Fibroblast of the aortic adventitia (primary cell): ENCODE measurements at regions not wholly inside any gene's neighbourhood (a gene's known extent, or its start where the extent isn't known, plus 50 kb on each side); places are given as distances from the start of the nearest gene placed in this dataset.

Experiments used
- DNase-seq: peaks from one replicate; pipeline ENCODE4 v3.0.0-alpha.2; 2010; ENCODE audit warnings: low read depth
- H3K4me3 ChIP-seq: 2 replicates; pipeline ENCODE4 v1.5.1; 2011; ENCODE audit warnings: low read depth, mild to moderate bottlenecking, control low read depth, low read length, moderate library complexity
- TF ChIP-seq, protein P1 (sequence below): IDR thresholded peaks from 2 replicates; pipeline ENCODE4 v1.5.1; 2011; ENCODE audit warnings: mild to moderate bottlenecking, low read length, control low read depth, inconsistent platforms; ENCODE audit not compliant: insufficient read depth

DNA sequence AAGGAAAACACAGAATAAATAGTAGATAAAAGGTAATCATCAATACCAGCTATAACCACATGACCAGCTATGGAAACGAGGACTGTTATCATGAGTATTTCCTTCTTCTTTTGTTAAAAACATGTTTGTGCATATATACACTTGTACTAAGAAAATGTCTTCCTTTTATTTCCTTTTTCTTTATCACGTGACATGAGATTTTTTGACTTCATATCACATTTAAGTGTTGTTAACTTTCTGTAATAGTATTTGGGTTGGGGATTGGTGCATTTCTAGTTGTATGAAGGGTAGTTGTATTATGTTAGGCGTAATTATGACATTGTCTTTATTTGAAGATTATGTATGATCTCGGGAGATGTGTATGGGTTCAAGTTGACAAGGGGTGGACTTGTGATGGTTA lies 278.5 kb upstream of the ZNF385D start:
- TF ChIP-seq, protein P1, sequence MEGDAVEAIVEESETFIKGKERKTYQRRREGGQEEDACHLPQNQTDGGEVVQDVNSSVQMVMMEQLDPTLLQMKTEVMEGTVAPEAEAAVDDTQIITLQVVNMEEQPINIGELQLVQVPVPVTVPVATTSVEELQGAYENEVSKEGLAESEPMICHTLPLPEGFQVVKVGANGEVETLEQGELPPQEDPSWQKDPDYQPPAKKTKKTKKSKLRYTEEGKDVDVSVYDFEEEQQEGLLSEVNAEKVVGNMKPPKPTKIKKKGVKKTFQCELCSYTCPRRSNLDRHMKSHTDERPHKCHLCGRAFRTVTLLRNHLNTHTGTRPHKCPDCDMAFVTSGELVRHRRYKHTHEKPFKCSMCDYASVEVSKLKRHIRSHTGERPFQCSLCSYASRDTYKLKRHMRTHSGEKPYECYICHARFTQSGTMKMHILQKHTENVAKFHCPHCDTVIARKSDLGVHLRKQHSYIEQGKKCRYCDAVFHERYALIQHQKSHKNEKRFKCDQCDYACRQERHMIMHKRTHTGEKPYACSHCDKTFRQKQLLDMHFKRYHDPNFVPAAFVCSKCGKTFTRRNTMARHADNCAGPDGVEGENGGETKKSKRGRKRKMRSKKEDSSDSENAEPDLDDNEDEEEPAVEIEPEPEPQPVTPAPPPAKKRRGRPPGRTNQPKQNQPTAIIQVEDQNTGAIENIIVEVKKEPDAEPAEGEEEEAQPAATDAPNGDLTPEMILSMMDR = no peak
- H3K4me3 ChIP-seq = no peak overlapping the region
- no peak for DNase-seq

DNA sequence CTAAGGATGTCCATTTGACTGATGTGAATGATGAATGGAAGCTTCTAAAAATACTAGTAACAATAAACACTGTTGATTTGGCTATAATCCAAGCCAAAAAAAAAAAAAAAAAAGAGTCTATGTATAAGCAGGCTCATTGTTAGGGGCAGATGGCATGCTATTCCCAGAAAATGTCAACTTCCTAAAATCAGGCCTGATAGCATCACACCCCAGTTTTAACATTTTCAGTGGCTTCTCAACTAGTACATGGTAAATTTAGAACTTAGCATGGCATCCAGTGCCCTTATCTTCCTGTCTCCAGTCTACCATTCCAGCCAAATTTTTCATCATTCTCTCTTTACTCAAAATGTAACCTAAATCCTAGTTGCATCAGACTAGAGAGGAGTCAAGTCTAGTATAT lies 288.2 kb upstream of the ZNF385D start:
- no peak overlapping the region for H3K4me3 ChIP-seq
- no peak for DNase-seq
- TF ChIP-seq, protein P1 = no peak

DNA sequence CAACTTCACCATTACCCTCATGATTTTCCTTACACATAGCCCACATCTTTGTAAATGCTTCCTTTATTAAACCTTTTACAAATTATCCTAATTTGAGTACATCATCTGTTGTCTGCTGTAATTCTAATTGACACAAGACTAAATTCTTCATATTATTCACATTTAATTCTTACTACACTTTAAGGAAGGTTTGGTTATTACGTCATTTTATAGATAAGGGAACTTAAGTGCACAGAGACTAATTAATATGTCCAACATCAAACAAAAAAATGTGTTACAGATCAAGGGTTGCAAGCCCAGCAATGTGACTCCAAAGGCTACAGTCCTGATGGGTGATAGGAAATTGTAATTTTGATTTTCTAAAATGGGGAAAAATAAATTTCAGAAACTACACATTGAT lies 289.1 kb upstream of the ZNF385D start:
- TF ChIP-seq, protein P1 = no peak
- DNase-seq = no peak
- no peak overlapping the region for H3K4me3 ChIP-seq

DNA sequence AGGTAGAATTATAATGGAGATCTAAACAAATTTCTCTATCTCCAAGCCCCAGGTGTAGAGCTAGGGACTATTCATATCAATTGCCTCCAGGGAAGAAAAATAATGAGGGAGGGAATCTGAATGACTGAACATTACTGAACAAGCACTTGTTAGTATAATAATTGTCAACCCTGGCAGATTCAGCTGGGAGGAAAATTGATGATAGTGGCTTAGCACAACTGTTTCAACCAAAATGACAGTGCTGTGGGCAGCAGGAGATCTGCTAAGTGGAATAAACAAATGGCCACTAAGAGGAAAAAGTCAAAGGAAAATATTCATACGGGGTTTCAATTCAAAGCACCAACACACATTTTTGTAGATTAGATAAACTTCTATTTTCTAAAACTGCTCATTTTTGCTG lies 294.9 kb upstream of the ZNF385D start:
- DNase-seq = no peak
- H3K4me3 ChIP-seq = no peak overlapping the region
- TF ChIP-seq, protein P1 = no peak

DNA sequence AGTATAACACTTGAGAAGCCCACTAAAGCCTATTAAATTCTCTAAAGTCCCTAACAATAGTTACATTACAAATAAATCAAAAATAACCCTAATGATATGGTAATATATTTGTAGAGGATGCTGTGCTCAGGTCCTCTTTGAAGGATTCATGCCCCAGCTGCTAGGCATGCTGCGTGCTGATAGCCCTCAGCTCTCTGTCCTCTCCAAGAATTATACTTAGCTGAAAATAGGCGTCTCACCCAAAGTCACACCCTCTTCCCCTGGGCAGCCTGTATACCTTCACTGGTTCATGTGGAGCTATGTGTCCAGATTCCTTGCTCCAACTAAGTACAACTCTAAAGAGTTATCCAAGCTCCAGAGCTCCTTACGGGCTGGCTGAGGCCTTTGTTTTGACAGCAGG lies 312.5 kb upstream of the ZNF385D start:
- no peak for DNase-seq
- no peak overlapping the region for H3K4me3 ChIP-seq
- TF ChIP-seq, protein P1 = no peak

DNA sequence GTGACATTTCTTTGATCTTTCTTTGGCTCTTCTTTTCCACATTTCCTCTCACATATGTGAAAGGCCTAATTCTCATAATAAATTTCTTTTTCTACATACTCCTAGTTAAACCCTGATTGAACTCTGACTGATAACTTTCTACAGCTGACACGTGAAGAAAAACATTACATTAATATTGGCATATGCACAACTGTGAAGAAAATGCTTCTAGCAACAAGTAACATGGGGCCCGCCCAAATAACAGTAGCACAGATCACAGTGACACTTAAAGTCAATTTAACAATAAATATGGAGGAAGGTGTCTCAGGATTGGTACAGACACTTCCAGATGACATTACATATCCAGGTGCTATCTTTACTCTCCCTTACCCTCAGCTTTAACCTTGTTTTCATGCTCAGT lies 317.6 kb upstream of the ZNF385D start:
- DNase-seq = no peak
- TF ChIP-seq, protein P1 = no peak

DNA sequence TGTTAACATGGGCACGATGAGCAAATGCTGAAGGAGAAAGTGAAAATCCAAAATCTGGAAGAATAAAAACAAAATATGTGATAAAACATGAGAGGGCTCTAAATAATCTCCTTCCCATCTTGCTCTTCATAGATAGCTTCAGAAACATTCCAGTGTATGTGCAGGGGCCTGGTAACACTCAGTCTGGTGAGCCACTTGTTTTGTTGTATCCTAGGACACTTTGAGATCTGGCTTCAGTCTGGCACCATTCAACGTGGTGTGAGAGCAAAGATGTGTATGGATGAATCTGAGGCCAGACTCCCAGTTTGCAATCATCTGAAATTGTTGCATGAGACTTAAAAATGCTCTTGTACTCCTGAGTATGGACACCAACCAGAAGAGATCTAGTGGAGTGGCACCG lies 337.2 kb upstream of the ZNF385D start:
- TF ChIP-seq, protein P1 = no peak
- no peak overlapping the region for H3K4me3 ChIP-seq
- no peak for DNase-seq

More for the DNA sequence above, 317.6 kb upstream of the ZNF385D start:
- H3K4me3 ChIP-seq = no peak overlapping the region
